ENCODE measurements at regions not wholly inside any gene's neighbourhood (a gene's known extent, or its start where the extent isn't known, plus 50 kb on each side); places are given as distances from the start of the nearest gene placed in this dataset.

DNA sequence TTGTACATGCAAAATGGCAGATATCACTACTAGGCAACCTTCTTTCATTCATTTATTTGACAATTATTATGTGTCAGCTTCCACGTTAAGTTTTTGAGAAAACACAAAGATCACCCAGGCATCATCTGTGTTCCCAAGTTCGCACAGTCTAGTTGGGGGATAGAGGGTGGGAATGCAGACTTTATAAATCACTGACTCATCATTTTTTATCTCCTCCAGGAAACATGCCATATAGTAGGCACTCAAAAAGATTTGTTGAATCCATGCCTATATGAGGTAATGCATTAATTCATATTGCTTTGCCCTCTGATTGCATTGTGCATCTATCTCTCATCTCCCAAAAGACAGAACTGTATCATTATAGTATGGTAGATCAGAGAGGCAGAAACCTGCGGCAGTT is 196.8 kb upstream of the TOX3 start:
- no peaks in the 10 kb centered on the region; the same call in 1 of the 2 replicates for H3K27me3 ChIP-seq (ENCODE audit: insufficient read depth, low read length)
- DNase-seq (ENCODE audit: low read depth, low spot score) (no peak), ATAC-seq (no peak)
- ChIA-PET RAD21 (ENCODE audit: low non-redundant PET in 1 of 2, low total read pairs in 2 of 2, uncharacterized antibody in 2 of 2, unreplicated experiment in 2 of 2) (no interaction called here), POLR2A (no interaction called here), CTCF (no interaction called here)
- no peak overlapping the region for H3K27ac ChIP-seq (ENCODE audit: low read depth, low read length)
- no peak overlapping the region for H3K4me3 ChIP-seq (replicated peaks in 1 of 2; ENCODE audit: low read depth in 1 of 2, low read length in 2 of 2)
- H3K9ac ChIP-seq (ENCODE audit: low read length): no peak overlapping the region
- no peaks in the 10 kb centered on the region for H3K36me3 ChIP-seq (ENCODE audit: control insufficient read depth in 1 of 2, insufficient read depth in 2 of 2, low read length in 2 of 2)
- H3K4me2 ChIP-seq (ENCODE audit: low read length): no peak overlapping the region
- intact Hi-C loops (cut with micrococcal nuclease): no loop called here
- no peaks in the 10 kb centered on the region for H3K4me1 ChIP-seq (ENCODE audit: control insufficient read depth in 1 of 2, insufficient read depth in 2 of 2, low read length in 2 of 2)
- TF ChIP-seq RAD21 (IDR thresholded peaks at IDR 0.05; ENCODE audit: low read depth): no peak
- no peak for TF ChIP-seq TCF7L2 (IDR thresholded peaks at IDR 0.05; ENCODE audit: borderline replicate concordance, extremely low read depth, insufficient read depth, insufficient read length)
- TF ChIP-seq SIN3A (IDR thresholded peaks at IDR 0.05; ENCODE audit: low read depth): no peak
- no peak for TF ChIP-seq CEBPB (IDR thresholded peaks at IDR 0.05; ENCODE audit: low read depth)
- TF ChIP-seq, protein P1, sequence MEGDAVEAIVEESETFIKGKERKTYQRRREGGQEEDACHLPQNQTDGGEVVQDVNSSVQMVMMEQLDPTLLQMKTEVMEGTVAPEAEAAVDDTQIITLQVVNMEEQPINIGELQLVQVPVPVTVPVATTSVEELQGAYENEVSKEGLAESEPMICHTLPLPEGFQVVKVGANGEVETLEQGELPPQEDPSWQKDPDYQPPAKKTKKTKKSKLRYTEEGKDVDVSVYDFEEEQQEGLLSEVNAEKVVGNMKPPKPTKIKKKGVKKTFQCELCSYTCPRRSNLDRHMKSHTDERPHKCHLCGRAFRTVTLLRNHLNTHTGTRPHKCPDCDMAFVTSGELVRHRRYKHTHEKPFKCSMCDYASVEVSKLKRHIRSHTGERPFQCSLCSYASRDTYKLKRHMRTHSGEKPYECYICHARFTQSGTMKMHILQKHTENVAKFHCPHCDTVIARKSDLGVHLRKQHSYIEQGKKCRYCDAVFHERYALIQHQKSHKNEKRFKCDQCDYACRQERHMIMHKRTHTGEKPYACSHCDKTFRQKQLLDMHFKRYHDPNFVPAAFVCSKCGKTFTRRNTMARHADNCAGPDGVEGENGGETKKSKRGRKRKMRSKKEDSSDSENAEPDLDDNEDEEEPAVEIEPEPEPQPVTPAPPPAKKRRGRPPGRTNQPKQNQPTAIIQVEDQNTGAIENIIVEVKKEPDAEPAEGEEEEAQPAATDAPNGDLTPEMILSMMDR (IDR thresholded peaks at IDR 0.05 in 2 of 3, conservative IDR thresholded peaks at IDR 0.05 in 1 of 3; ENCODE audit: borderline replicate concordance in 1 of 3, insufficient read depth in 1 of 3, low read depth in 2 of 3, low read length in 2 of 3): no peak
- no peak for TF ChIP-seq YY1 (IDR thresholded peaks at IDR 0.05; ENCODE audit: extremely low read depth, insufficient replicate concordance, low read depth, low read length)
- TF ChIP-seq ZFX (IDR thresholded peaks at IDR 0.05): no peak
- TF ChIP-seq SRF (IDR thresholded peaks at IDR 0.05; ENCODE audit: low read depth): no peak
- no peak for TF ChIP-seq EZH2 (IDR thresholded peaks at IDR 0.05)
- TF ChIP-seq, protein P2, sequence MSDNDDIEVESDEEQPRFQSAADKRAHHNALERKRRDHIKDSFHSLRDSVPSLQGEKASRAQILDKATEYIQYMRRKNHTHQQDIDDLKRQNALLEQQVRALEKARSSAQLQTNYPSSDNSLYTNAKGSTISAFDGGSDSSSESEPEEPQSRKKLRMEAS (IDR thresholded peaks at IDR 0.05): no peak
- TF ChIP-seq JUND (IDR thresholded peaks at IDR 0.05): no peak
- TF ChIP-seq, protein P3, sequence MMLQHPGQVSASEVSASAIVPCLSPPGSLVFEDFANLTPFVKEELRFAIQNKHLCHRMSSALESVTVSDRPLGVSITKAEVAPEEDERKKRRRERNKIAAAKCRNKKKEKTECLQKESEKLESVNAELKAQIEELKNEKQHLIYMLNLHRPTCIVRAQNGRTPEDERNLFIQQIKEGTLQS (IDR thresholded peaks at IDR 0.05): no peak
- TF ChIP-seq FOSL1 (IDR thresholded peaks at IDR 0.05; ENCODE audit: low read depth): no peak
- no peak for TF ChIP-seq POLR2AphosphoS5 (IDR thresholded peaks at IDR 0.05; ENCODE audit: low read depth, low read length)
- TF ChIP-seq ZNF274 (IDR thresholded peaks at IDR 0.05; ENCODE audit: low read depth, low read length): no peak
- TF ChIP-seq ELF1 (IDR thresholded peaks at IDR 0.05; ENCODE audit: borderline replicate concordance, low read depth): no peak
- no peak for TF ChIP-seq POLR2A (IDR thresholded peaks at IDR 0.05; ENCODE audit: borderline replicate concordance, extremely low read depth, insufficient read depth, insufficient read length)
- no peak for TF ChIP-seq EZH2phosphoT487 (IDR thresholded peaks at IDR 0.05; ENCODE audit: borderline replicate concordance)
- no peak overlapping the region for H2AFZ ChIP-seq (ENCODE audit: low read depth, low read length, poor library complexity, severe bottlenecking)
- no peaks in the 10 kb centered on the region for H3K79me2 ChIP-seq (ENCODE audit: insufficient read depth, low read length)
- H4K20me1 ChIP-seq (ENCODE audit: insufficient read depth): no peaks in the 10 kb centered on the region
- BruUV-seq (replicated peaks): no TSS peak
- H3K9me3 ChIP-seq (ENCODE audit: control insufficient read depth in 1 of 2, insufficient read depth in 1 of 2, low read depth in 1 of 2, low read length in 2 of 2): no peaks in the 10 kb centered on the region
- H3K9me2 ChIP-seq (ENCODE audit: insufficient read depth): no peaks in the 10 kb centered on the region

Measured in HCT116 (cell line).